HuH-7.5 (cell line): ENCODE measurements at regions not wholly inside any gene's neighbourhood (a gene's known extent, or its start where the extent isn't known, plus 50 kb on each side); places are given as distances from the start of the nearest gene placed in this dataset.
"Not testable (repeated sequence)": the region's sequence is repeated elsewhere in the genome, so short reads cannot be mapped to it uniquely, and the experiment has no call there.

Experiments used
- DNase-seq: peaks from one replicate; pipeline ENCODE4 v3.0.0; 2011; ENCODE audit warnings: low spot score

GRCh38 chr3:78086150-78086549, 1046.3 kb downstream of the ROBO2 start:
- no peak for DNase-seq

- no peak for DNase-seq
Measured at GRCh38 chr3:78087134-78087533, 1047.2 kb downstream of the ROBO2 start.

- no peak for DNase-seq
Measured at GRCh38 chr3:78088006-78088405, 1048.1 kb downstream of the ROBO2 start.

GRCh38 chr3:78090382-78090781, 1050.5 kb downstream of the ROBO2 start:
- DNase-seq = no peak

GRCh38 chr3:78091478-78092119, 1051.7 kb downstream of the ROBO2 start:
- no peak for DNase-seq

- not testable (repeated sequence) for DNase-seq
Measured at GRCh38 chr3:78092574-78092973, 1052.7 kb downstream of the ROBO2 start.

GRCh38 chr3:78096488-78097255, 1056.8 kb downstream of the ROBO2 start:
- no peak for DNase-seq

- no peak for DNase-seq
Measured at GRCh38 chr3:78098367-78098766, 1058.5 kb downstream of the ROBO2 start.

- no peak for DNase-seq
Measured at GRCh38 chr3:78101384-78101783, 1061.5 kb downstream of the ROBO2 start.

GRCh38 chr3:78108269-78108961, 1068.5 kb downstream of the ROBO2 start:
- not testable (repeated sequence) for DNase-seq

- DNase-seq = no peak
Measured at GRCh38 chr3:78112291-78113010, 1072.6 kb downstream of the ROBO2 start.

- no peak for DNase-seq
Measured at GRCh38 chr3:78115983-78116382, 1076.1 kb downstream of the ROBO2 start.

- no peak for DNase-seq
Measured at GRCh38 chr3:78116874-78117273, 1077.0 kb downstream of the ROBO2 start.

GRCh38 chr3:78123058-78123457, 1083.2 kb downstream of the ROBO2 start:
- DNase-seq = no peak

GRCh38 chr3:78129707-78130106, 1089.8 kb downstream of the ROBO2 start:
- no peak for DNase-seq

- DNase-seq = no peak
Measured at GRCh38 chr3:78130741-78131290, 1090.9 kb downstream of the ROBO2 start.

- DNase-seq = no peak
Measured at GRCh38 chr3:78134496-78134895, 1094.6 kb downstream of the ROBO2 start.

GRCh38 chr3:78139166-78139565, 1099.3 kb downstream of the ROBO2 start:
- DNase-seq = no peak

- DNase-seq = no peak
Measured at GRCh38 chr3:78140274-78140673, 1100.4 kb downstream of the ROBO2 start.

GRCh38 chr3:78140866-78141265, 1101.0 kb downstream of the ROBO2 start:
- no peak for DNase-seq

- no peak for DNase-seq
Measured at GRCh38 chr3:78141269-78141668, 1101.4 kb downstream of the ROBO2 start.

GRCh38 chr3:78143000-78143399, 1103.1 kb downstream of the ROBO2 start:
- no peak for DNase-seq
